GM21717 (cell line): ENCODE measurements at regions not wholly inside any gene's neighbourhood (a gene's known extent, or its start where the extent isn't known, plus 50 kb on each side); places are given as distances from the start of the nearest gene placed in this dataset.
A peak's percentile ranks its signal among the peaks of the same experiment; 100 is the strongest.
"Not testable (repeated sequence)": the region's sequence is repeated elsewhere in the genome, so short reads cannot be mapped to it uniquely, and the experiment has no call there.

ENCODE experiments used
- ATAC-seq: cut with Tn5 transposase; IDR thresholded peaks from one replicate; pipeline ENCODE4 v1.9.1; 2021; ENCODE audit warnings: mild to moderate bottlenecking, moderate library complexity; ENCODE audit not compliant: unreplicated experiment

GRCh38 chrX:86887341-86887740, 630.3 kb upstream of the KLHL4 start:
- no peak for ATAC-seq

GRCh38 chrX:86910027-86910426, 607.6 kb upstream of the KLHL4 start:
- ATAC-seq: no peak

DNA sequence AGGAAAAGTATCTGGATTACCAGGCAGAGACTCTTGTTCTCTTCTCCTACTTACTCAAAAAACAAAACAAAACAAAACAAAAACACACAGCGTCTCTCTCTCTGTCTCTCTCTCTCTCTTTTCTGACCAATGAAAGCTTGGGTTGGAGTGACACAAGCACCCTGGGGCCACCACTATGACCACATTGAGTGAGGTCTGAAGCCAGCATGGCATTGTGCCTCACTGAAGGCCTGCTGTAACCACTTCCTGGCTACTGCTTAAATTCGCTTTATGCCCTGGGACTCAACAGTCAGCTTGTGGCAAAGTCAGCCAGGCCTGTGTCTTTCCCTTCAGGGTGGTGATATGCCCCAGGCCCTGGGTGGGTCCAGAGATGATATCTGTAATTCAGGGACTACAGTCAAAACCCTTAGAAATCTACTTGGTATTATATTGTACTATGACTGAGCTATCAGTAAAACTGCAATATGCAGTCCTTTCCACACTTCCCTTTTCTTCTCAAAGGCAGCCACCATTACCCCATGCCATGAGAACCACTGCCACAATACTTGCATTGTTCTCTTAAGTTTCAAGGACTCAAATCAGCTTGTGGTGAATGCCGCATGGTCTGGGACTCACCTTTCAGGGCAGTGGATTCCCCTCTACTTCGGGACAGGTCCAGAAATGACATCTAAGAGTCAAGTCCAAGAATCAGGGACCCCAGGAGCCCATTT, 606.8 kb upstream of the KLHL4 start:
- ATAC-seq: no peak

DNA sequence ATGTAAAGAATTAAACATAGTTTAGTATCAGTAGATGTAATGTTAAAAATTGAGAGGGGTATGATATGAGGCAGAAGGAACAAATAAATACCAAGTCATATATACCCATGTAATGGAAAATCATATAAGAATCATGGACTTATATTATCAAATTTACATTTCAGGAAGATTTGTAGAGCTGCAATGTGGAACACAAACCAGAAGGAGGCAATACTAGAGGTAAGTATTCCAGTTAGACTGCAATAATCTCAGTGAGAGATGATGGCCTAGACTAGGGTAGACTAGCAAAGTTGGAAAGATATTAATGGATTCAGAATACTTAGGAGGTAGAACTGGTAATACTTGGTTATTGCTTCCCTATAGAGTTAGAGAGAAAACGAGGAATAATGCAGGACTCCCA, 603.0 kb upstream of the KLHL4 start:
- no peak for ATAC-seq

- ATAC-seq: no peak
Observed at GRCh38 chrX:86917959-86918358, 599.6 kb upstream of the KLHL4 start.

GRCh38 chrX:86930419-86930818, 587.2 kb upstream of the KLHL4 start:
- ATAC-seq: no peak

- ATAC-seq: no peak
Observed at GRCh38 chrX:86935988-86936387, 581.6 kb upstream of the KLHL4 start.

GRCh38 chrX:86946569-86946968, 571.0 kb upstream of the KLHL4 start:
- peak; percentile 91 for ATAC-seq

DNA sequence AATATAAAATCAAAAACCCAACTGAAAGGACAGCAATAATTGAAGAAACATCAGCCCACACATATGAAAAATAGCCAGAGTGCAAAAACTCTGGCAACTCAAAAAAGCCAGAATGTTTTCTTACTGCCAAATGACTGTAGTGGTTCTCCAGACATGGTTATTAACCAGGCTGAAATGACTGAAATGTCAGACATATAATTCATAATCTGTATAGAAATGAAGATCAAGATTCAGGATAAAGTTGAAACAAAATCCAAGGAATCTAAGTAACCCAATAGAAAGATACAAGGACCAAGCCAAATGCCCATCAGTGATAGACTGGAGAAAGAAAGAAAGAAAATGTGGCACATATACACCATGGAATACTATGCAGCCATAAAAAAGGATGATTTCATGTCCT, 553.3 kb upstream of the KLHL4 start:
- ATAC-seq: no peak

GRCh38 chrX:86981326-86981879, 536.2 kb upstream of the KLHL4 start:
- no peak for ATAC-seq

DNA sequence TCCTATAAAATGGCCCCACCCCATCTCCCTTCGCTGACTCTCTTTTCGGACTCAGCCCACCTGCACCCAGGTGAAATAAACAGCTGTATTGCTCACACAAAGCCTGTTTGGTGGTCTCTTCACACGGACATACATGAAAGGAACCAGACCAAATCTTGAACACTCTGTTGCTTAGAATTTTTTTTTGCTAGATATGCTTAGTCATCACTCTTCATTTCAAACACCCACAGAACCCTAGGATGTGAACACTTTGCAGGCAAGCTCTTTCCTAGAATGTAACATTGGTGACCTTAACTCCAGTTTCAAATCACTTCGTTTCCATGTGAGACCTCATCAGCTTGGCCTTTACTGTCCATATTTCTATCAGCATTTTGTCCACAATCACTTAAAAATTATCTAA, 530.3 kb upstream of the KLHL4 start:
- ATAC-seq: not testable (repeated sequence)

DNA sequence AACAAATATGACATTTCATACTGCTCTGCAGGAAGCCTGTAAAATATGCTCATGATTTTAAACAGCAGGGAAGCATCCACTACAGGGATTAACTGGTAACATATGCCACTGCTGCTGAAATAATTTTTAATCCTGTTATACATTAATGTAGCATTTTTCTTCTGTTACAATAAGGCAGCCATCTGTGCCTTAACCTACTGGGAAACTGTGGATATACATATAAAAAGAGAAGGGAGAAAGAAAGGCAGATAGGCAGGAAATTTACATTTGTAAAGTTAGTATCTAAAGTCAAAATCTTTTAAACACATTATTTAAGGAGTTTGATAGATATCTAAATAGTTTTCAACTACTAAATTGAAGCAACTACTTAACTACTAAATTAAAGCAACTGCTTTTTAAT, 514.6 kb upstream of the KLHL4 start:
- no peak for ATAC-seq

DNA sequence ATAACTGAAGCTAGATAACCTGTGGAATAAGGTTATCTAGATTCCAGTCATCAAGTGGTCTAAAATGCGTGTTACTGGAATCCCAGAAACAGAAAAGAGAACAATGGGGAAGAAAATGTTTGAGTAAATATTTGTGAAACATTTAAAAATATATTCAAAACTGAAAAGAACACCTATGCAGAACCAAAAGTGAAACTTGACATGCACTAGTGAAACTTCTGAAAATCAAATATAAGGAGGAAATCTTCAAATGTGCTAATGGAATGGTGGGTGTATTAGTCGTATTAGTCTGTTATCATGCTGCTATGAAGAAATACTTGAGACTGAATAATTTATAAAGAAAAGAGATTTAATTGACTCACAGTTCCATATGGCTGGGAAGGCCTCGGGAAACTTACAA, 512.4 kb upstream of the KLHL4 start:
- ATAC-seq: no peak

- ATAC-seq: no peak
Observed at GRCh38 chrX:87005885-87006284, 511.7 kb upstream of the KLHL4 start.

GRCh38 chrX:87006561-87006960, 511.0 kb upstream of the KLHL4 start:
- ATAC-seq: no peak

DNA sequence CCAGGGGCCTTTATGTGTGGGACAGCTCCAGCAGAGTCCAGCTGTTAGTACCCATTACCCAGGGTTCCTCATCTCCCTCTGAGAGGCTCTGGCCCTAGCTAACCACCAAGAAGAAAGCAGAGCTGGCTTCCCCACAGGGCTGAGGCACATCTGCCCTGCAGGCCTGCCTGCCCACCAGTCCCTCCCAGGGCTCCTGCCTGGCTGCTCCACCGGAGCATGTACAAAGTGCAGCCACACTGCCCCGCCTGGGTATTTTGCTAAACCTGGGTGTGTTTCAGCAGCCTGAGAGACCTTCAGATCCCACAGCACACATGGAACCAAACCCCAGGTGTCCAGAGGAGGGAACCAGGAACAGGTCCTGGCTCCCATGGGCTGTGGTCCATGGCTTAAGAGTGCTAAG, 500.4 kb upstream of the KLHL4 start:
- no peak for ATAC-seq

DNA sequence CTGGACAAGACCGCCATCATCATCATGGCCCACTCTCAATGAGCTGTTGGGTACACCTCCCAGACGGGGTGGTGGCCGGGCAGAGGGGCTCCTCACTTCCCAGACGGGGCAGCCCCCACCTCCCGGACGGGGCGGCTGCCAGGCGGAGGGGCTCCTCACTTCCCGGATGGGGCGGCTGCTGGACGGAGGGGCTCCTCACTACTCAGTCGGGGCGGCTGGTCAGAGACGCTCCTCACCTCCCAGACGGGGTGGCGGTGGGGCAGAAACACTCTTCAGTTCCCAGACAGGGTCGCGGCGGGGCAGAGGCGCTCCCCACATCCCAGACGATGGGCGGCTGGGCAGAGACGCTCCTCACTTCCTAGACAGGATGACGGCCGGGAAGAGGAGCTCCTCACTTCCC, 484.5 kb upstream of the KLHL4 start:
- not testable (repeated sequence) for ATAC-seq

- ATAC-seq: no peak
Observed at GRCh38 chrX:87045352-87045751, 472.2 kb upstream of the KLHL4 start.

- no peak for ATAC-seq
Observed at GRCh38 chrX:87049567-87049966, 468.0 kb upstream of the KLHL4 start.

DNA sequence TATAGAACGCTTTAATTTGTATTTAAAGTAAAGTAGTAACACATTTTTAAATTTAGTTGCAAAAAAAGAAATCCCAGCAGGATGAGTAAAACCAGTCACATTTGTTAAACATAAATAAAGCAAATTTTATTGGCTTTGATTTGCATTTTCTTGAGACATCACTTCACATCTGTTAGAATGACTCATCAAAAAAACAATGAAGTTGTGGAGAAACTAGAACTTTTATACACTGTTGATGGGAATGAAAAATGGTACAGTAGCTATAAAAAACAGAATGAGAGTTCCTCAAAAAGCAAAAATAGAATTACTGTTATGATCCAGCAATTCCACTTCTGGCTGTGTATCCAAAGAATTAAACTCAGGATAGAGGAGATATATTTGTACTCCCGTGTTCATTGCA, 454.0 kb upstream of the KLHL4 start:
- ATAC-seq: no peak

DNA sequence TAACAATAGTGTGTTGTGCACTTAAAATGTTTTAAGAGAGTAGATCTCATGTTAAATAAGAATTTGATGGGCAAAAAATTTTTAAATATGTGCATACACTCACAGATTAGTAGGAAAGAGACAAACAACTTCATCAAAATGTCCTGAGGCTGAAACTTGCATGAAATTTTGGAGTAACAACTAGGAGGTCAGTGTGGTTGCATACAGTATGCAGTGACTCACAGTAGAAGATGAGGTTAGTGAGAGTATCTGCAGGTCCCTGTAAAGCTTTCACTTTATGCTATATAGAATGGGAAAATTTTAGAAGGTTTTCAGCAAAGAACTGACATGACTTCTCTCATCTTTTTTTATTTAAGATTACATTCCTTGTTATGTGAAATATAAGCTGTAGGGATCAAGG, 453.1 kb upstream of the KLHL4 start:
- no peak for ATAC-seq

DNA sequence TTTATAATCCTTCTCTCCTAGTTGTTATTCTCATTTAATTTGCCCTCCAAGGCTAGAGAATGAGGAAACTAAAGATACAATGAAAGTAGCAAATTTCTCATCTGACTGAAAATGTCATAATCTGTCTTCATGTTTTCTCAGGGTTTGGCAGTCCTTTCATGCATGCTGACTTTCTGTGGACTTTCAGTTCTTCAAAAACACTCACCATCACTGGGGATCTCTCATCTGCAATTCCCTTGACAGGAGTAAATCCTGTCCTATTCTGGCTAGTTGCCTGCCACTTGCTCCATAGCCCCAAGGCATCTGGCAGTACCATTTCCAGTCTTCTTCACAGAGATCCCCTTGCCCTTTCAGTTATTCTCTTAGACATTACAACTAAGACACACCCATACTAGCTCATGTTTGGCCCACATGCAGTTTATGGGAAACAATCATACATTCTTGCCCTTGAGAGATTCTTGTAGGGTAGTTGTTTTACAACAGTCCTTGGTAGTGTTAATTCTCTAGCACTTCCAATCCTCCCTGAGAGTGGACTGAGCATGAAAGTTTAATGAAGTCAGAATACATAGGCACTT, 449.7 kb upstream of the KLHL4 start:
- no peak for ATAC-seq

DNA sequence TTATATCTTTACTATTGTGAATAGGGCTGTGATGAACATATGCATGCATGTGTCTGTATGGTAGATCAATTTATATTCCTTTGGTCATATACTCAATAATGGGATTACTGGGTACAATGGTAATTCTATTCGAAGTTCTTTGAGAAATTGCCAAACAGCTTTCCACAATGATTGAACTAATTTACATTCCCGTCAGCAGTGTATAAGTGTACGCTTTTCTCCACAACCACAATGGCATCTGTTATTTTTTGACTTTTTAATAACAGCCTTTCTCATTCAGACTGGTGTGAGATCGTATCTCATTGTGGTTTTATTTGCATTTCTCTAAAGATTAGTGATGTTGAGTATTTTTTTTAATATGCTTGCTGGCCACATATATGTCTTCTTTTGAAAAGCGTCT, 439.4 kb upstream of the KLHL4 start:
- ATAC-seq: no peak
